HepG2 (cell line): ENCODE measurements at regions not wholly inside any gene's neighbourhood (a gene's known extent, or its start where the extent isn't known, plus 50 kb on each side); places are given as distances from the start of the nearest gene placed in this dataset.

Source experiments
- CREB1 ChIP-seq, 2 experiments: fragments of 450-650 bp in 1 of 2; IDR thresholded peaks; 2 replicates each; pipeline ENCODE4 v1.6.1; 2016 to 2017; ENCODE audit warnings: control low read depth in 1 of 2, mild to moderate bottlenecking in 1 of 2, missing compliant biosample characterization in 1 of 2, missing genetic modification characterization in 1 of 2
- CTCF ChIP-seq: sonication (generic); formaldehyde crosslinking; IDR thresholded peaks from 2 replicates; pipeline ENCODE4 v1.5.0; 2020; ENCODE audit warnings: mild to moderate bottlenecking, missing genetic modification reagents, moderate library complexity
- EZH2 ChIP-seq: conservative IDR thresholded peaks from 2 replicates; pipeline ENCODE4 v1.6.1; 2012; ENCODE audit warnings: mild to moderate bottlenecking, low read depth, low read length, moderate library complexity
- NCOA1 ChIP-seq: sonication (generic); formaldehyde crosslinking; IDR thresholded peaks from 2 replicates; pipeline ENCODE4 v1.9.0; 2021; ENCODE audit warnings: missing genetic modification reagents
- TBX3 ChIP-seq: fragments of 450-650 bp; IDR thresholded peaks from 2 replicates; pipeline ENCODE4 v1.6.1; 2017; ENCODE audit warnings: antibody characterized with exemption, mild to moderate bottlenecking, inconsistent platforms, borderline replicate concordance

- TF ChIP-seq NCOA1 (no peak), TBX3 (no peak), EZH2 (no peak), CREB1 (IDR thresholded peaks at IDR 0.05) (no peak), CREB1 (CRISPR knock-in tag; IDR thresholded peaks at IDR 0.05) (no peak), CTCF (CRISPR knock-in tag) (no peak)
These were observed 69.4 kb upstream of the ACTRT2 start for GRCh38 chr1:2951856-2952255.
